Gastroesophageal sphincter (tissue), 3 donors: ENCODE measurements at regions not wholly inside any gene's neighbourhood (a gene's known extent, or its start where the extent isn't known, plus 50 kb on each side); places are given as distances from the start of the nearest gene placed in this dataset.

Experiments used
- CTCF ChIP-seq, 4 experiments: fragments of 200-600 bp in 2 of 4; fragments of 450-650 bp in 2 of 4; sonication (generic) in 1 of 4; IDR thresholded peaks; one replicate each; pipeline ENCODE4 v1.5.1; 2017 to 2019; ENCODE audit warnings: antibody characterized with exemption in 4 of 4, mild to moderate bottlenecking in 2 of 4, moderate library complexity in 2 of 4
- POLR2A ChIP-seq, 2 donors: fragments of 450-650 bp; IDR thresholded peaks; one replicate each; pipeline ENCODE4 v1.6.1; 2017; ENCODE audit warnings: antibody characterized with exemption in 2 of 2, mild to moderate bottlenecking in 2 of 2, moderate library complexity in 1 of 2
- POLR2AphosphoS5 ChIP-seq: sonication (generic); formaldehyde crosslinking; IDR thresholded peaks from one replicate; pipeline ENCODE4 v1.6.1; 2017; ENCODE audit warnings: antibody characterized with exemption

DNA sequence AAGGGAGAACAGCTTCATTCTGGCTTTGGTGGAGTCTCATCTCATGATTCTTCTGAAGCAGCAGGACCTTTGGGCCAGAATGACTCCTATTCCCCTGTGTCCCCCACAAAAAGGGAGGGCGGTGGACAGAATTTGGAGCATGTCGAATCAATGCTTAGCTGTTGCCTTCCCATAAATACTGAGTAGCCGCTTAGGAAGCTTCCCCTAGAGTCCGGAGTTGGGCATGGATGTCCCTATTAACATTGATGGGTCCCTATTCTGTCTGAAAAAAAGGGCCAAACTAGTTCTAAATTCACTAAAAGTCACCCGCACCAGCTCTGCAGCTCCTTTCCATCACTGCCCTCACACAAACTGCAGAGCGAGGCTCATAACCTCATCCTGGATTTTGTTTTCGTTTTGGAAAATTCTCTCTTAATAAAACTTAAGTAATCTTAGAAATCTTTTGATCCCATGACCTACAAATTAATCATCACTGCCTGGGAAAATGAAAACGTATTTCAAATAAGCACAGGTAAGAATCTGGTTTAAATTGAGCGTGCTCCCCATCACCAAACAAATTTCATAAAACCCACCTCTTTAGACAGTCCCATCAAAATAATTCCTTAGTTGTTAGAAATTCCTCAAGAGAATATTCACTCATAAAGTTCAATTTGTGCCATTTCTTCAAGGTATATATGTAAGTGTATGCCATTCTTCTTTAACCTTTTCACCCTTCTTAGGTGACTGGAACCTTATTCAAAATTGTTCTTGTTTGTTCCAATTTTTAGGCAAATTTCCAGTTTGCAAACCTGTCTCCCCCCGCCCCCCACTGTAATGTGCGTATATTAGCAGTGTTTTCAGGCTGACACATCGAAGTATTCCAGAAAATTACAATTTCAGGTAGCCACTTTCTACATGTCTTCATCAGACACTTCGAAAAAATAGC, 53.3 kb upstream of the NKAP start:
- TF ChIP-seq CTCF (IDR thresholded peaks at IDR 0.05) (no peak), POLR2A (IDR thresholded peaks at IDR 0.05) (no peak), POLR2AphosphoS5 (no peak)
